AG04450 (cell line): ENCODE measurements at regions not wholly inside any gene's neighbourhood (a gene's known extent, or its start where the extent isn't known, plus 50 kb on each side); places are given as distances from the start of the nearest gene placed in this dataset.

Source experiments
- CTCF ChIA-PET: fragments of 300-600, 350-600 bp; formaldehyde crosslinking; extraction: SDS; loops from one replicate; lab custom pipeline; 2022; ENCODE audit warnings: antibody characterized with exemption, inconsistent platforms; lab: Charles Lee
- POLR2A ChIA-PET: fragments of 350-600 bp; formaldehyde crosslinking; extraction: SDS; loops from one replicate; lab custom pipeline; 2021; ENCODE audit warnings: antibody characterized with exemption, inconsistent platforms; lab: Yijun Ruan, JAX
- DNase-seq: peaks from one replicate; pipeline ENCODE4 v3.0.0-alpha.2; 2011; ENCODE audit warnings: low read depth, low spot score
- H3K27ac ChIP-seq: one replicate; pipeline ENCODE4 v1.5.1; 2012; ENCODE audit warnings: low read depth, low read length, control low read depth
- H3K27me3 ChIP-seq: one replicate; pipeline ENCODE4 v1.6.0; 2012; ENCODE audit warnings: low read length; ENCODE audit not compliant: control insufficient read depth, insufficient read depth
- H3K4me3 ChIP-seq: 2 replicates; pipeline ENCODE4 v1.5.1; 2011; ENCODE audit warnings: mild to moderate bottlenecking, low read depth, low read length, control low read depth
- H3K9me3 ChIP-seq: 2 replicates; pipeline ENCODE4 v1.5.1; 2012; ENCODE audit warnings: low read length; ENCODE audit not compliant: control insufficient read depth, insufficient read depth
- TF ChIP-seq, protein P1 (sequence below): IDR thresholded peaks from 2 replicates; pipeline ENCODE4 v1.5.1; 2011; ENCODE audit warnings: low read depth, low read length, control low read depth, inconsistent platforms

DNA sequence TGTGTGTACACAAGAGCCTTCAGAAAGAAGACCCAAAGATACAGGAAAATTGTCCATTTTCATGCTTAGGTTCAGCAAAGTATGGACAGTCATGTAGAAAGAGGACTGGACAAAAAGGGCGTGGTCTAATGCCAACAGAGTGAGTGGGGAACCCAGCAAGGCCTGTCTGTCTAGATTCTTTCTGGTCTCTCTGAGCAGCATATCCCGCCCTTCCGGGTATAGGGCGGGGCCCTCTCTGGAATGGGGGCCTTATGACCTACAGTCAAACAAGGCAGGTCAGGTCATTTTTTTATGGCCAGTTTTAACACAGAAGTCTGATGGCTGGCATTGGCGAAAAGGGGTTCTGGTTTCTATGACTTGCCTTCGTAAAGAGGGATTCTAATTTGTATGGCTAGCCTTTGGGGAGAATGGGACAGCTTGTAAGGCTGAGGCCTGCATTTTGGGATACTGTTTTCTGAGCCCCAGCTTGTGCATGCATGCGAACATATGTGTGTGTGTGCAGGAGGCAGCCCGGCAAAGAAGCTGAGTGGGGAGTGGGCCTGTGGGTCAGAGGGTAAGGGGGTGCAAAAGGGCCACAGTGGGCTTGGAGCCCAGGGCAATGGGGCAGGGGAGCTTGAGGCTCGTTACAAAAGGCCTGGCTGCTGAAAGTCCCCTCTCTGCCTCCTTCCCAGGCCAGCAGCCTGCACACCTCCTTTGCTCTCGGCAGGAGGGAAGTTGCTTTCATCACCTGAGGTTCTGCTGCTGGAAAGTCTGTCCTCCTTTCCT lies 130.5 kb upstream of the B3GAT1 start:
- DNase-seq: no peak
- Histone ChIP-seq H3K4me3 (no peak overlapping the region), H3K9me3 (peaks cover 75% of the 10 kb centered on the region), H3K27me3 (no peaks in the 10 kb centered on the region), H3K27ac (no peak overlapping the region)
- ChIA-PET CTCF (no interaction called here), POLR2A (no interaction called here)
- TF ChIP-seq, protein P1, sequence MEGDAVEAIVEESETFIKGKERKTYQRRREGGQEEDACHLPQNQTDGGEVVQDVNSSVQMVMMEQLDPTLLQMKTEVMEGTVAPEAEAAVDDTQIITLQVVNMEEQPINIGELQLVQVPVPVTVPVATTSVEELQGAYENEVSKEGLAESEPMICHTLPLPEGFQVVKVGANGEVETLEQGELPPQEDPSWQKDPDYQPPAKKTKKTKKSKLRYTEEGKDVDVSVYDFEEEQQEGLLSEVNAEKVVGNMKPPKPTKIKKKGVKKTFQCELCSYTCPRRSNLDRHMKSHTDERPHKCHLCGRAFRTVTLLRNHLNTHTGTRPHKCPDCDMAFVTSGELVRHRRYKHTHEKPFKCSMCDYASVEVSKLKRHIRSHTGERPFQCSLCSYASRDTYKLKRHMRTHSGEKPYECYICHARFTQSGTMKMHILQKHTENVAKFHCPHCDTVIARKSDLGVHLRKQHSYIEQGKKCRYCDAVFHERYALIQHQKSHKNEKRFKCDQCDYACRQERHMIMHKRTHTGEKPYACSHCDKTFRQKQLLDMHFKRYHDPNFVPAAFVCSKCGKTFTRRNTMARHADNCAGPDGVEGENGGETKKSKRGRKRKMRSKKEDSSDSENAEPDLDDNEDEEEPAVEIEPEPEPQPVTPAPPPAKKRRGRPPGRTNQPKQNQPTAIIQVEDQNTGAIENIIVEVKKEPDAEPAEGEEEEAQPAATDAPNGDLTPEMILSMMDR: no peak

DNA sequence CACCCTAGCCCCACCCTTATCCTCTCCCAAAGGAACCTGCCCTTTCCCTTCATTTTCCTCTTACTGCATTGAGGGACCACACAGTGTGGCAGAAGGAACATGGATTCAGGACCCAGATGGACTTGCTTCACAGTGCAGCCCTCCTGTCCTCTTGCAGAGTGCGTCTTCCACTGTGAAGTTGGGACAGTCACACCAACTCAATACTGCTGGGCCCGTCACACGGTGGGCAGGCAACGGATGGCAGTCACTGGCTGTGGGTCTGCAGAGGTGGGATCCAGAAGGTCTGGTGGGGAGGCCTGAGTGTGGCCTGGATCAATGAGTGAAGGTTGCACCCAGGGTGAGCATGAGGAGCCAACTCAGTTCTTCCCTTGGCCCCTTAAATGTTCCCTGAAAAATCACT lies 129.9 kb upstream of the B3GAT1 start:
- TF ChIP-seq, protein P1: no peak
- Histone ChIP-seq H3K4me3 (no peak overlapping the region), H3K9me3 (peaks cover 80% of the 10 kb centered on the region), H3K27me3 (no peaks in the 10 kb centered on the region), H3K27ac (no peak overlapping the region)
- CTCF ChIA-PET: no interaction called here
- no peak for DNase-seq
- POLR2A ChIA-PET: no interaction called here

DNA sequence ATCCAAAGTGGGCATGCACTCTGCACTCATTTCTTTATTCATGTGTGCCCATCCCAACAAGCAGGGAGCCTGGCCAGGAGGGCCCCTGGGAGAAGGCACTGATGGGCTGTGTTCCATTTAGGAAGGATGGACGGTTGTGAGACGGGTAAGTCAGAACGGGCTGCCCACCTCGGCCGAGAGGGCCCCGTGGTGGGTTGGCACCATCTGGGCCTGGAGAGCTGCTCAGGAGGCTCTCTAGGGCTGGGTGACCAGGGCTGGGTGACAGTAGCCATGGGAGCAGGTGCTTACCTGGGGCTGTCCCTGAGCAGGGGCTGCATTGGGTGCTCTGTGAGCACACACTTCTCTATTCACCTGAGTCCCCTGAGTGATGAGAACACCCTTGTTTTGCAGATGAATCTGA lies 129.3 kb upstream of the B3GAT1 start:
- ChIA-PET CTCF (no interaction called here), POLR2A (no interaction called here)
- Histone ChIP-seq H3K4me3 (no peak overlapping the region), H3K27ac (no peak overlapping the region), H3K9me3 (peaks cover 85% of the 10 kb centered on the region), H3K27me3 (no peaks in the 10 kb centered on the region)
- DNase-seq: no peak
- TF ChIP-seq, protein P1: no peak

DNA sequence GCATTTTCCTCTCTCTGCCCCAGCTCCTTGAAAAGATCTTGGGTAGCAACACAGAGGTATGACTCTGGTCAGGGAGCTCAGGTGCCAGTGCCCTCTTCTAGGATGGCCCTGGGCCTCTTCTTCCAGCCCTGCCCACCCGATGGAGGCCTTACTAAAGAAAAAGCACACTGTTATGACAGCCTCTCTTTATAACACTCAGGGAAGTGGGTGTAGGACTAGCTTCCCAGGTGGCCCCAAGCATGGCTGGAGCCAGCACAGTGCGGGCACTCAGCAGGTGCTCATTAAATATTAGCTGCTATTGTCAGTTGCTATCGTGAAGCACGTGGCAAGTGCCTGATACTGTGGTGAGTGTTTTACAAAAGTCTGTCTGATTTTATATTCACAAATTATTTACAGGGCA lies 127.2 kb upstream of the B3GAT1 start:
- Histone ChIP-seq H3K9me3 (peaks cover 87% of the 10 kb centered on the region), H3K27me3 (no peaks in the 10 kb centered on the region), H3K27ac (no peak overlapping the region), H3K4me3 (no peak overlapping the region)
- ChIA-PET POLR2A (no interaction called here), CTCF (no interaction called here)
- no peak for DNase-seq
- TF ChIP-seq, protein P1: no peak

DNA sequence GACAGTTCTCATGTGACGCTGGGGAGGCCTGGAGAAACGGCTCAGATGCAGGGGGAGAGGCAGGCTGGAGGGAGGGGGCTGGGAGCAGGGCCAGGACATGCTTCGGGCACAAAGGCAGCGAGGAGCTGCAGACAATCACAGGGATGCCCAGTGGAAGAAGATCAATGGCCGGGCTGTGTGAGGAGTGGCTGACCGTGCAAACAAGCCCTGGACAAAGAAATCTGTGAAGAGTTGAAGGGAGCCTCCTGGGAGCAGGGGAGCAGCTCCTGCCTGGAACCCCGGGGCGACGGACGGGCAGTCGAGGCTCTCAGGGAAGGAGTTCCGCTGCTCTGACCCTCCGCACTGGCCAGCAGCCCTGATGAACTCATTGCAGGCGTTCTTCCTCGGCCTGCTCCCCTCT lies 126.7 kb upstream of the B3GAT1 start:
- no peak overlapping the region for H3K4me3 ChIP-seq
- CTCF ChIA-PET: no interaction called here
- DNase-seq: no peak
- H3K27ac ChIP-seq: no peak overlapping the region
- POLR2A ChIA-PET: no interaction called here
- peaks cover 83% of the 10 kb centered on the region for H3K9me3 ChIP-seq
- TF ChIP-seq, protein P1: no peak
- H3K27me3 ChIP-seq: no peaks in the 10 kb centered on the region
